ENCODE measurements at regions not wholly inside any gene's neighbourhood (a gene's known extent, or its start where the extent isn't known, plus 50 kb on each side); places are given as distances from the start of the nearest gene placed in this dataset.

GRCh38 chr15:47965297-47965696, 155.5 kb upstream of the SLC24A5 start:
- DNase-seq (ENCODE audit: low spot score in 2 of 2) = no peak
- no peaks in the 10 kb centered on the region for H3K9me3 ChIP-seq
- no peaks in the 10 kb centered on the region for H3K27me3 ChIP-seq
- H3K4me3 ChIP-seq = no peak overlapping the region
- H3K36me3 ChIP-seq = no peaks in the 10 kb centered on the region
- TF ChIP-seq, protein P1, sequence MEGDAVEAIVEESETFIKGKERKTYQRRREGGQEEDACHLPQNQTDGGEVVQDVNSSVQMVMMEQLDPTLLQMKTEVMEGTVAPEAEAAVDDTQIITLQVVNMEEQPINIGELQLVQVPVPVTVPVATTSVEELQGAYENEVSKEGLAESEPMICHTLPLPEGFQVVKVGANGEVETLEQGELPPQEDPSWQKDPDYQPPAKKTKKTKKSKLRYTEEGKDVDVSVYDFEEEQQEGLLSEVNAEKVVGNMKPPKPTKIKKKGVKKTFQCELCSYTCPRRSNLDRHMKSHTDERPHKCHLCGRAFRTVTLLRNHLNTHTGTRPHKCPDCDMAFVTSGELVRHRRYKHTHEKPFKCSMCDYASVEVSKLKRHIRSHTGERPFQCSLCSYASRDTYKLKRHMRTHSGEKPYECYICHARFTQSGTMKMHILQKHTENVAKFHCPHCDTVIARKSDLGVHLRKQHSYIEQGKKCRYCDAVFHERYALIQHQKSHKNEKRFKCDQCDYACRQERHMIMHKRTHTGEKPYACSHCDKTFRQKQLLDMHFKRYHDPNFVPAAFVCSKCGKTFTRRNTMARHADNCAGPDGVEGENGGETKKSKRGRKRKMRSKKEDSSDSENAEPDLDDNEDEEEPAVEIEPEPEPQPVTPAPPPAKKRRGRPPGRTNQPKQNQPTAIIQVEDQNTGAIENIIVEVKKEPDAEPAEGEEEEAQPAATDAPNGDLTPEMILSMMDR (IDR thresholded peaks at IDR 0.05) = no peak
- no peak for TF ChIP-seq EP300 (IDR thresholded peaks at IDR 0.05)
- TF ChIP-seq POLR2A (IDR thresholded peaks at IDR 0.05) = no peak
- WGBS, 2 donors = 84 to 87% methylated on average over 4 of the region's 4 CpGs
- no peaks in the 10 kb centered on the region for H3K4me1 ChIP-seq
- H3K27ac ChIP-seq = no peak overlapping the region

DNA sequence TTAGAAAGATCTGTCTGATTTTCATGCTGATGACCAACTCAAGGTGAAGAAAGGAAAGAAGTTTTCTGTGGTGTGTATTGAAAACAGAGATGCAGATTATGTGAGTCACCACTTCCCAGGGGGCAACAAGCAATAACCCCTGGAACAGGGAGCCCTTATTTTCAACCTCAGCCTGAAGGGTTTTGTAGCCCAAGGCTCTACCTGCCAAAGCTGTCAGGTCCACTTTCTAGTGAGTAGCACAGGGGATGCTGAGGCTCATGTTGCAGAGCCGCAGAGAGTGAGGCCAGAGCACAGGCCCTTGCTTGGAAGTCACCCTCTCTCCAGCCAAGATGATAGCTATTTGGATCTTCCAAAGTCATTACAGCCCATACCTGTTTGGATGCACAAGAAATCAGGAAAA, 152.2 kb upstream of the SLC24A5 start:
- H3K36me3 ChIP-seq = no peaks in the 10 kb centered on the region
- no peak for DNase-seq (ENCODE audit: low spot score in 2 of 2)
- no peaks in the 10 kb centered on the region for H3K4me1 ChIP-seq
- no peak overlapping the region for H3K4me3 ChIP-seq
- 93 to 100% methylated on average over 1 of the region's 1 CpG for WGBS, 2 donors
- no peaks in the 10 kb centered on the region for H3K27me3 ChIP-seq
- TF ChIP-seq POLR2A (IDR thresholded peaks at IDR 0.05) (no peak), EP300 (IDR thresholded peaks at IDR 0.05) (no peak)
- TF ChIP-seq, protein P1 (IDR thresholded peaks at IDR 0.05) = no peak
- no peak overlapping the region for H3K27ac ChIP-seq
- no peaks in the 10 kb centered on the region for H3K9me3 ChIP-seq

DNA sequence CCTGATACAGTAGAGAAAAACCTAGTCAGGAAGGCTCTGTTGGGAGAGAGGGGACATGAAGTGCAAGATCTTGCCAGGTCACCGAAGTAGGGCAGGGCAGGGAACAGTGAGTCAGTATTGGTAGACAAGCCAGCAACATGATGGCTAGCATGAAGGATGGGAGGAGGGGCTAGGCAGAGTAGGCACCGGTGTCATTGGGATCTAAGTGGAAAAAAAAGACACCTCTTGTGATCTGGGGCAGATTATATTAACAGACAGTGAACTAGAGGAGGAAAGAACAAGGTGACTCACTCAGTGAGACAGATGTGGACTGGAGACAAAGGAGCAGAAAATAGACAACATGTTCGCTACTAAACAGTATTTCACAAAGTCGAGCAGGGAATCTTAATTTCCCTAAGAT, 149.2 kb upstream of the SLC24A5 start:
- H3K4me1 ChIP-seq = no peaks in the 10 kb centered on the region
- WGBS, 2 donors = 88 to 89% methylated on average over 4 of the region's 4 CpGs
- no peaks in the 10 kb centered on the region for H3K9me3 ChIP-seq
- H3K36me3 ChIP-seq = no peaks in the 10 kb centered on the region
- TF ChIP-seq EP300 (IDR thresholded peaks at IDR 0.05) (no peak), POLR2A (IDR thresholded peaks at IDR 0.05) (no peak)
- TF ChIP-seq, protein P1 (IDR thresholded peaks at IDR 0.05) = no peak
- no peak for DNase-seq (ENCODE audit: low spot score in 2 of 2)
- H3K27ac ChIP-seq = no peak overlapping the region
- H3K27me3 ChIP-seq = no peaks in the 10 kb centered on the region
- no peak overlapping the region for H3K4me3 ChIP-seq

DNA sequence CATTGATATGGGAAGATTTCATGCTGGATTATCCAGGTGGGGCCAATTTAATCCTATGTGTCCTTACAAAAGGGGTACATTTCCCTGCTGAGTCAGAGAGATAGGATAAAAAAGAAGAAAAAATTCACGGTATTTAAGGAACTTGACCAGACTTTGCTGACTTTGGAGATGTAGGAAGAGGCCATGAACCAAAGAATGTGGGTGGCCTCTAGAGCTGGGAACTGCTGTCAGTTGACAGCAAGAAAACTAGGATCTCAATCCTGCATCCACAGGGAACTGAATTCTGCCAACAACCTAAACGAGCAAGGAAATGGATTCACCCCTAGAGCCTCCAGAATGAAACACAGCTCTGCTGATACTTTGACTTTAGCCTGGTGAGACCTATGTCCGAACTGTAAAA, 148.1 kb upstream of the SLC24A5 start:
- Histone ChIP-seq H3K4me1 (no peaks in the 10 kb centered on the region), H3K36me3 (no peaks in the 10 kb centered on the region), H3K27ac (no peak overlapping the region), H3K4me3 (no peak overlapping the region), H3K9me3 (no peaks in the 10 kb centered on the region), H3K27me3 (no peaks in the 10 kb centered on the region)
- no peak for DNase-seq (ENCODE audit: low spot score in 2 of 2)
- WGBS, 2 donors = 60 to 63% methylated on average over 3 of the region's 3 CpGs
- TF ChIP-seq POLR2A (IDR thresholded peaks at IDR 0.05) (no peak), EP300 (IDR thresholded peaks at IDR 0.05) (no peak)
- TF ChIP-seq, protein P1 (IDR thresholded peaks at IDR 0.05) = no peak

- TF ChIP-seq EP300 (IDR thresholded peaks at IDR 0.05) (no peak), POLR2A (IDR thresholded peaks at IDR 0.05) (no peak)
- TF ChIP-seq, protein P1 (IDR thresholded peaks at IDR 0.05) = no peak
These were observed 146.1 kb upstream of the SLC24A5 start for GRCh38 chr15:47974724-47975123.

More at GRCh38 chr15:47974724-47975123, 146.1 kb upstream of the SLC24A5 start:
- DNase-seq (ENCODE audit: low spot score in 2 of 2) = no peak
- H3K27me3 ChIP-seq = no peaks in the 10 kb centered on the region
- H3K4me1 ChIP-seq = no peaks in the 10 kb centered on the region
- no peak overlapping the region for H3K27ac ChIP-seq
- 92 to 94% methylated on average over 1 of the region's 1 CpG for WGBS, 2 donors
- no peaks in the 10 kb centered on the region for H3K9me3 ChIP-seq
- H3K36me3 ChIP-seq = no peaks in the 10 kb centered on the region
- no peak overlapping the region for H3K4me3 ChIP-seq
